Fibroblast of skin of abdomen (primary cell): ENCODE measurements at regions not wholly inside any gene's neighbourhood (a gene's known extent, or its start where the extent isn't known, plus 50 kb on each side); places are given as distances from the start of the nearest gene placed in this dataset.

Experiments used
- DNase-seq: peaks from one replicate; pipeline ENCODE4 v3.0.0-alpha.2; 2013

GRCh38 chr13:48761256-48761655, 107.5 kb downstream of the CYSLTR2 start:
- no peak for DNase-seq

GRCh38 chr13:48769107-48769704, 115.5 kb downstream of the CYSLTR2 start:
- DNase-seq: peak; percentile 85

- no peak for DNase-seq
Observed at GRCh38 chr13:48770372-48770771, 116.6 kb downstream of the CYSLTR2 start.

- DNase-seq: no peak
Observed at GRCh38 chr13:48772908-48773307, 119.2 kb downstream of the CYSLTR2 start.

GRCh38 chr13:48773531-48774275, 120.0 kb downstream of the CYSLTR2 start:
- DNase-seq: no peak

GRCh38 chr13:48775285-48775684, 121.6 kb downstream of the CYSLTR2 start:
- peak; percentile 79 for DNase-seq

- DNase-seq: peak; percentile 99
Observed at GRCh38 chr13:48775804-48776203, 122.1 kb downstream of the CYSLTR2 start.

GRCh38 chr13:48776401-48776800, 122.7 kb downstream of the CYSLTR2 start:
- DNase-seq: no peak

GRCh38 chr13:48778610-48779009, 124.9 kb downstream of the CYSLTR2 start:
- DNase-seq: peak; percentile 53

- no peak for DNase-seq
Observed at GRCh38 chr13:48780713-48781341, 127.1 kb downstream of the CYSLTR2 start.

GRCh38 chr13:48782429-48782840, 128.7 kb downstream of the CYSLTR2 start:
- DNase-seq: no peak

- DNase-seq: peak; percentile 88
Observed at GRCh38 chr13:48783181-48783630, 129.5 kb downstream of the CYSLTR2 start.

GRCh38 chr13:48783695-48784230, 130.0 kb downstream of the CYSLTR2 start:
- no peak for DNase-seq

- DNase-seq: peak; percentile 52
Observed at GRCh38 chr13:48784916-48785548, 131.3 kb downstream of the CYSLTR2 start.

- no peak for DNase-seq
Observed at GRCh38 chr13:48790199-48790598, 136.5 kb downstream of the CYSLTR2 start.

- DNase-seq: no peak
Observed at GRCh38 chr13:48790966-48791365, 137.2 kb downstream of the CYSLTR2 start.

GRCh38 chr13:48797127-48797526, 143.4 kb downstream of the CYSLTR2 start:
- DNase-seq: no peak

GRCh38 chr13:48797761-48798160, 144.0 kb downstream of the CYSLTR2 start:
- no peak for DNase-seq

- no peak for DNase-seq
Observed at GRCh38 chr13:48798180-48798579, 144.5 kb downstream of the CYSLTR2 start.

GRCh38 chr13:48801255-48801654, 147.5 kb downstream of the CYSLTR2 start:
- peak; percentile 83 for DNase-seq

GRCh38 chr13:48804821-48805601, 151.3 kb downstream of the CYSLTR2 start:
- no peak for DNase-seq

GRCh38 chr13:48806522-48806921, 152.8 kb downstream of the CYSLTR2 start:
- DNase-seq: no peak
